GM12891 (cell line): ENCODE measurements at regions not wholly inside any gene's neighbourhood (a gene's known extent, or its start where the extent isn't known, plus 50 kb on each side); places are given as distances from the start of the nearest gene placed in this dataset.

ENCODE experiments used
- PAX5 ChIP-seq: IDR thresholded peaks from 2 replicates; pipeline ENCODE4 v1.6.1; 2011; ENCODE audit warnings: low read length, moderate library complexity, mild to moderate bottlenecking; ENCODE audit not compliant: insufficient read depth, severe bottlenecking
- POLR2A ChIP-seq: IDR thresholded peaks from 2 replicates; pipeline ENCODE4 v1.6.1; 2011; ENCODE audit warnings: low read depth, low read length, control low read depth
- POLR2AphosphoS5 ChIP-seq: IDR thresholded peaks from 2 replicates; pipeline ENCODE4 v1.6.1; 2011; ENCODE audit warnings: low read depth, low read length, control low read depth
- SPI1 ChIP-seq: IDR thresholded peaks from 2 replicates; pipeline ENCODE4 v1.6.1; 2011; ENCODE audit warnings: low read depth, low read length, control low read depth
- TAF1 ChIP-seq: IDR thresholded peaks from 2 replicates; pipeline ENCODE4 v1.6.1; 2011; ENCODE audit warnings: low read depth, low read length, control low read depth

- TF ChIP-seq TAF1 = no peak
- no peak for TF ChIP-seq PAX5
- no peak for TF ChIP-seq POLR2AphosphoS5
- TF ChIP-seq POLR2A = no peak
- TF ChIP-seq SPI1 = no peak
Observed at GRCh38 chr4:14387647-14388046, 614.6 kb upstream of the CPEB2 start.
